Immature natural killer cell (primary cell): ENCODE measurements at regions not wholly inside any gene's neighbourhood (a gene's known extent, or its start where the extent isn't known, plus 50 kb on each side); places are given as distances from the start of the nearest gene placed in this dataset.

Experiments used
- DNase-seq, 3 donors: peaks; one replicate each; pipeline ENCODE4 v3.0.0; 2022; ENCODE audit warnings: mixed read lengths in 1 of 3
- H3K27ac Mint-ChIP-seq, 6 donors: one replicate each; pipeline ENCODE4 v1.8.0; 2020; ENCODE audit warnings: mixed read lengths in 6 of 6, mild to moderate bottlenecking in 5 of 6, inconsistent platforms in 4 of 6, moderate library complexity in 3 of 6
- H3K27me3 Mint-ChIP-seq, 3 donors: one replicate each; pipeline ENCODE4 v1.8.0; 2020 to 2021; ENCODE audit warnings: low read depth in 3 of 3, mild to moderate bottlenecking in 3 of 3, mixed read lengths in 3 of 3, moderate library complexity in 3 of 3, inconsistent platforms in 1 of 3
- H3K36me3 Mint-ChIP-seq, 3 donors: one replicate each; pipeline ENCODE4 v1.8.0; 2020; ENCODE audit warnings: mixed read lengths in 3 of 3, inconsistent platforms in 2 of 3, mild to moderate bottlenecking in 2 of 3
- H3K4me1 Mint-ChIP-seq, 2 donors: one replicate each; pipeline ENCODE4 v1.8.0; 2020; ENCODE audit warnings: inconsistent platforms in 2 of 2, mild to moderate bottlenecking in 2 of 2, mixed read lengths in 2 of 2, moderate library complexity in 1 of 2
- H3K4me3 Mint-ChIP-seq, 5 donors: one replicate each; pipeline ENCODE4 v1.8.0; 2020; ENCODE audit warnings: mild to moderate bottlenecking in 5 of 5, mixed read lengths in 5 of 5, inconsistent platforms in 3 of 5, moderate library complexity in 3 of 5
- H3K9me3 Mint-ChIP-seq, 6 donors: one replicate each; pipeline ENCODE4 v1.8.0; 2020; ENCODE audit warnings: mild to moderate bottlenecking in 6 of 6, mixed read lengths in 6 of 6, inconsistent platforms in 4 of 6, moderate library complexity in 3 of 6

GRCh38 chr9:38308136-38308535 lies 84.4 kb upstream of the ALDH1B1 start:
- Mint-ChIP-seq H3K36me3 (no peaks in the 10 kb centered on the region), H3K9me3 (no peaks in the 10 kb centered on the region), H3K27me3 (peaks cover 0 to 4% (median 2%) of the 10 kb centered on the region in 3 donors), H3K4me1 (no peaks in the 10 kb centered on the region), H3K27ac (no peak overlapping the region), H3K4me3 (no peak overlapping the region)
- DNase-seq, result no peak

- no peaks in the 10 kb centered on the region for H3K9me3 Mint-ChIP-seq
- no peak overlapping the region for H3K4me3 Mint-ChIP-seq
- DNase-seq, result no peak
- H3K27me3 Mint-ChIP-seq, result peaks cover 0 to 3% (median 3%) of the 10 kb centered on the region in 3 donors
- no peaks in the 10 kb centered on the region for H3K36me3 Mint-ChIP-seq
- H3K27ac Mint-ChIP-seq, result no peak overlapping the region
- H3K4me1 Mint-ChIP-seq, result no peaks in the 10 kb centered on the region
Observed at GRCh38 chr9:38306899-38307298, 85.6 kb upstream of the ALDH1B1 start.

GRCh38 chr9:38305582-38305981 lies 86.9 kb upstream of the ALDH1B1 start:
- no peaks in the 10 kb centered on the region for H3K4me1 Mint-ChIP-seq
- H3K27me3 Mint-ChIP-seq, result peaks cover 0 to 7% (median 2%) of the 10 kb centered on the region in 3 donors
- no peak for DNase-seq
- no peak overlapping the region for H3K4me3 Mint-ChIP-seq
- H3K27ac Mint-ChIP-seq, result no peak overlapping the region
- H3K36me3 Mint-ChIP-seq, result no peaks in the 10 kb centered on the region
- H3K9me3 Mint-ChIP-seq, result no peaks in the 10 kb centered on the region

GRCh38 chr9:38301376-38302106 lies 91.0 kb upstream of the ALDH1B1 start:
- Mint-ChIP-seq H3K27ac (no peak overlapping the region), H3K4me3 (no peak overlapping the region), H3K4me1 (no peaks in the 10 kb centered on the region), H3K27me3 (peaks cover 0 to 7% (median 4%) of the 10 kb centered on the region in 3 donors), H3K36me3 (no peaks in the 10 kb centered on the region), H3K9me3 (no peaks in the 10 kb centered on the region)
- DNase-seq, result no peak

- Mint-ChIP-seq H3K36me3 (no peaks in the 10 kb centered on the region), H3K27ac (no peak overlapping the region), H3K4me1 (no peaks in the 10 kb centered on the region), H3K27me3 (peaks cover 1 to 7% (median 5%) of the 10 kb centered on the region in 3 donors), H3K4me3 (no peak overlapping the region), H3K9me3 (no peaks in the 10 kb centered on the region)
- no peak for DNase-seq
Observed at GRCh38 chr9:38299856-38300255, 92.6 kb upstream of the ALDH1B1 start.

GRCh38 chr9:38298904-38299303 lies 93.6 kb upstream of the ALDH1B1 start:
- H3K36me3 Mint-ChIP-seq, result no peaks in the 10 kb centered on the region
- no peaks in the 10 kb centered on the region for H3K9me3 Mint-ChIP-seq
- no peak for DNase-seq
- H3K27ac Mint-ChIP-seq, result no peak overlapping the region
- no peaks in the 10 kb centered on the region for H3K4me1 Mint-ChIP-seq
- H3K27me3 Mint-ChIP-seq, result peaks cover 1 to 7% (median 5%) of the 10 kb centered on the region in 3 donors
- H3K4me3 Mint-ChIP-seq, result no peak overlapping the region

GRCh38 chr9:38298503-38298902 lies 94.0 kb upstream of the ALDH1B1 start:
- no peak for DNase-seq
- Mint-ChIP-seq H3K36me3 (no peaks in the 10 kb centered on the region), H3K4me3 (no peak overlapping the region), H3K9me3 (no peaks in the 10 kb centered on the region), H3K27ac (no peak overlapping the region), H3K27me3 (peaks cover 1 to 7% (median 5%) of the 10 kb centered on the region in 3 donors), H3K4me1 (no peaks in the 10 kb centered on the region)

GRCh38 chr9:38296807-38297206 lies 95.7 kb upstream of the ALDH1B1 start:
- Mint-ChIP-seq H3K9me3 (no peaks in the 10 kb centered on the region), H3K4me1 (no peaks in the 10 kb centered on the region), H3K27ac (no peak overlapping the region), H3K4me3 (no peak overlapping the region), H3K27me3 (peaks cover 1 to 7% (median 3%) of the 10 kb centered on the region in 3 donors), H3K36me3 (no peaks in the 10 kb centered on the region)
- DNase-seq, result no peak

- H3K36me3 Mint-ChIP-seq, result no peaks in the 10 kb centered on the region
- H3K4me3 Mint-ChIP-seq, result no peak overlapping the region
- H3K4me1 Mint-ChIP-seq, result no peaks in the 10 kb centered on the region
- DNase-seq, result no peak
- H3K9me3 Mint-ChIP-seq, result no peaks in the 10 kb centered on the region
- no peak overlapping the region for H3K27ac Mint-ChIP-seq
- peaks cover 0 to 7% (median 1%) of the 10 kb centered on the region in 3 donors for H3K27me3 Mint-ChIP-seq
Observed at GRCh38 chr9:38295764-38296163, 96.7 kb upstream of the ALDH1B1 start.

- Mint-ChIP-seq H3K36me3 (no peaks in the 10 kb centered on the region), H3K27ac (peak overlapping the region in 1 of 6 donors; percentile 43), H3K4me3 (no peak overlapping the region), H3K9me3 (no peaks in the 10 kb centered on the region), H3K27me3 (peaks cover 0 to 7% (median 1%) of the 10 kb centered on the region in 3 donors), H3K4me1 (no peaks in the 10 kb centered on the region)
- DNase-seq, result no peak
Observed at GRCh38 chr9:38294220-38294960, 98.1 kb upstream of the ALDH1B1 start.

- DNase-seq, result no peak
- Mint-ChIP-seq H3K27me3 (peaks cover 0 to 7% (median 1%) of the 10 kb centered on the region in 3 donors), H3K4me1 (no peaks in the 10 kb centered on the region), H3K27ac (no peak overlapping the region), H3K9me3 (no peaks in the 10 kb centered on the region), H3K4me3 (no peak overlapping the region), H3K36me3 (no peaks in the 10 kb centered on the region)
Observed at GRCh38 chr9:38293022-38293421, 99.5 kb upstream of the ALDH1B1 start.

GRCh38 chr9:38292480-38292879 lies 100.0 kb upstream of the ALDH1B1 start:
- Mint-ChIP-seq H3K4me1 (no peaks in the 10 kb centered on the region), H3K36me3 (no peaks in the 10 kb centered on the region), H3K9me3 (no peaks in the 10 kb centered on the region), H3K27ac (no peak overlapping the region), H3K27me3 (peaks cover 0 to 7% (median 1%) of the 10 kb centered on the region in 3 donors), H3K4me3 (no peak overlapping the region)
- no peak for DNase-seq

- DNase-seq, result no peak
- H3K4me1 Mint-ChIP-seq, result no peaks in the 10 kb centered on the region
- no peak overlapping the region for H3K4me3 Mint-ChIP-seq
- H3K27ac Mint-ChIP-seq, result no peak overlapping the region
- H3K9me3 Mint-ChIP-seq, result no peaks in the 10 kb centered on the region
- H3K36me3 Mint-ChIP-seq, result no peaks in the 10 kb centered on the region
- H3K27me3 Mint-ChIP-seq, result no peaks in the 10 kb centered on the region
Observed at GRCh38 chr9:38289866-38290245, 102.6 kb upstream of the ALDH1B1 start.

- H3K9me3 Mint-ChIP-seq, result no peaks in the 10 kb centered on the region
- H3K36me3 Mint-ChIP-seq, result no peaks in the 10 kb centered on the region
- no peak overlapping the region for H3K27ac Mint-ChIP-seq
- no peaks in the 10 kb centered on the region for H3K27me3 Mint-ChIP-seq
- DNase-seq, result no peak
- H3K4me1 Mint-ChIP-seq, result no peaks in the 10 kb centered on the region
- no peak overlapping the region for H3K4me3 Mint-ChIP-seq
Observed at GRCh38 chr9:38289236-38289865, 103.2 kb upstream of the ALDH1B1 start.
